ENCODE measurements at regions not wholly inside any gene's neighbourhood (a gene's known extent, or its start where the extent isn't known, plus 50 kb on each side); places are given as distances from the start of the nearest gene placed in this dataset. TPM values are rescaled to one million over a fixed set of nuclear protein-coding genes. Genes with fewer than 3 reads are reported as not detected.
A peak's percentile ranks its signal among the peaks of the same experiment; 100 is the strongest.

DNA sequence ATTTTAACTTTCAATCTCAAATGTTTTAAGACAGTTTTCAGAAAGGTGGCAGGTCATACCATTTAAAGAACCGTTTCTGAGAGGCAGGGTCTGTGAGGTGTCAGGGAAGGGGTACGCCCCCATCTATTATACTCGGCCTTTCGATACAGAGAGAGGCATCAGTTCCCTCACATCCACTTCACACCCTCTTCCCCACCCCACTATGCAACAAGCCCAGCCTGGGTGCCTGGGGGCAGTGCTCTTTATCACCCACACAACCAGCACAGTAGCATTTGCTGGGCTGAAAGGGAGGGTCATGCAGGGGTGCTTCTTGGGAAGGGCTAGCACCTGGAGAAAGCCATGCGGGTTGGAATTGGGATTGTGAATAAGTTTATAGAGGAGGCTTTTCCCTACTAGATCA lies 56.0 kb upstream of the KCNMB2 start:
- intact Hi-C loops (cut with DNase I) = no loop called here
- no peak overlapping the region for H3K27ac ChIP-seq
- DNase-seq = no peak
- H3K4me1 ChIP-seq = peaks cover 6 to 10% of the 10 kb centered on the region in 2 donors
- no peak overlapping the region for H3K4me3 ChIP-seq (replicated peaks in 1 of 3)
- WGBS, 2 donors = 91 to 95% methylated on average over 5 of the region's 5 CpGs
- no peaks in the 10 kb centered on the region for H3K9me3 ChIP-seq
- no peaks in the 10 kb centered on the region for H3K27me3 ChIP-seq
- TF ChIP-seq, protein P1, sequence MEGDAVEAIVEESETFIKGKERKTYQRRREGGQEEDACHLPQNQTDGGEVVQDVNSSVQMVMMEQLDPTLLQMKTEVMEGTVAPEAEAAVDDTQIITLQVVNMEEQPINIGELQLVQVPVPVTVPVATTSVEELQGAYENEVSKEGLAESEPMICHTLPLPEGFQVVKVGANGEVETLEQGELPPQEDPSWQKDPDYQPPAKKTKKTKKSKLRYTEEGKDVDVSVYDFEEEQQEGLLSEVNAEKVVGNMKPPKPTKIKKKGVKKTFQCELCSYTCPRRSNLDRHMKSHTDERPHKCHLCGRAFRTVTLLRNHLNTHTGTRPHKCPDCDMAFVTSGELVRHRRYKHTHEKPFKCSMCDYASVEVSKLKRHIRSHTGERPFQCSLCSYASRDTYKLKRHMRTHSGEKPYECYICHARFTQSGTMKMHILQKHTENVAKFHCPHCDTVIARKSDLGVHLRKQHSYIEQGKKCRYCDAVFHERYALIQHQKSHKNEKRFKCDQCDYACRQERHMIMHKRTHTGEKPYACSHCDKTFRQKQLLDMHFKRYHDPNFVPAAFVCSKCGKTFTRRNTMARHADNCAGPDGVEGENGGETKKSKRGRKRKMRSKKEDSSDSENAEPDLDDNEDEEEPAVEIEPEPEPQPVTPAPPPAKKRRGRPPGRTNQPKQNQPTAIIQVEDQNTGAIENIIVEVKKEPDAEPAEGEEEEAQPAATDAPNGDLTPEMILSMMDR (IDR thresholded peaks at IDR 0.05) = no peak
- no peak for TF ChIP-seq POLR2A (IDR thresholded peaks at IDR 0.05)
- H3K36me3 ChIP-seq = no peaks in the 10 kb centered on the region

DNA sequence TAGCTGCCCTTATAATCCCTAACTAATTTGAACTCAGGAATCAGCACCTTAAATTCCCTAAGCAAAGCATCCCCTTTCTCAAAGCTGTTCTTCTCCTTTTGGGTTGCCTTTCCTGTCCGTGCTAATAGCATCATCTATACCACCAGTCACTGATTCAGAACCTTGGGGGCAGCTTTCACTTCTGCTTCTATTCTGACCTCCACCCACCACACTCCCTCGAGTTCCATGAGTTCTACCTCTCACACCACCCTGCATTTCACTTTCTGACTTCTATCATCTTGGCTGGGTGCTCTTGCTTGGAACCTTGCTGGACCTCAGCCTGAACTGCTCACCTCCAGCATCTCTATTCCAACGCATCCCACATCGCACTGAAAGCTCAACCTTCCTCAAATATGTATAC lies 55.4 kb upstream of the KCNMB2 start:
- DNase-seq = no peak
- H3K27me3 ChIP-seq = no peaks in the 10 kb centered on the region
- H3K27ac ChIP-seq = no peak overlapping the region
- H3K36me3 ChIP-seq = no peaks in the 10 kb centered on the region
- intact Hi-C loops (cut with DNase I) = no loop called here
- TF ChIP-seq POLR2A (IDR thresholded peaks at IDR 0.05) = no peak
- TF ChIP-seq, protein P1 (IDR thresholded peaks at IDR 0.05) = no peak
- H3K4me1 ChIP-seq = peaks cover 6 to 10% of the 10 kb centered on the region in 2 donors
- WGBS, 2 donors = 87 to 88% methylated on average over 4 of the region's 4 CpGs
- H3K9me3 ChIP-seq = no peaks in the 10 kb centered on the region
- no peak overlapping the region for H3K4me3 ChIP-seq (replicated peaks in 1 of 3)

- Histone ChIP-seq H3K4me3 (replicated peaks in 1 of 3) (no peak overlapping the region), H3K27ac (peak overlapping the region in 2 of 3 donors; percentile 21 to 29), H3K36me3 (no peaks in the 10 kb centered on the region), H3K9me3 (no peaks in the 10 kb centered on the region), H3K27me3 (no peaks in the 10 kb centered on the region), H3K4me1 (peaks cover 6 to 10% of the 10 kb centered on the region in 2 donors)
- peak; percentile 77 to 86 for DNase-seq
- intact Hi-C loops (cut with DNase I) = no loop called here
- 42 to 46% methylated on average over 3 of the region's 3 CpGs for WGBS, 2 donors
- no peak for TF ChIP-seq POLR2A (IDR thresholded peaks at IDR 0.05)
- TF ChIP-seq, protein P1 (IDR thresholded peaks at IDR 0.05) = no peak
These were observed 53.3 kb upstream of the KCNMB2 start for GRCh38 chr3:178482981-178483380.

DNA sequence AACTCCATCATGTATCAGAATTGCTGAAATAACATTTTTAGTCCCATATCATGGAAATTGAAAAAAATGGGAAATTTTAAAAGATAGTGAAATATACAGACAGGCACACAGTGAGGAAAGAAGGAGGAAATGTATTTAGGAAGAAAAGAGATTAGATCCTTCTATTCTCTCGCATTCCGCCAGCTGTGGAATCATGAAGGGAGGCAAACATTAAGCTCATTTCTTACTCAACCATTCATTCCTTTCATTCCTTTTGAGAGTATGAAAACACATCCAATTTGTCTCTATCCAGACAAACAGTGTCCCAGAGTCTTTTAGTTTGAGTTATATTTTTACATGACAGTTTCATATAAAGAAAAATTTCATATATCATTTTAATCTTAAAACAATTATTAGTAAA lies 52.5 kb upstream of the KCNMB2 start:
- WGBS, 2 donors = 92 to 96% methylated on average over 2 of the region's 2 CpGs
- peak overlapping the region in 1 of 3 donors; percentile 21 for H3K27ac ChIP-seq
- no peak overlapping the region for H3K4me3 ChIP-seq (replicated peaks in 1 of 3)
- H3K36me3 ChIP-seq = no peaks in the 10 kb centered on the region
- no peak for DNase-seq
- intact Hi-C loops (cut with DNase I) = no loop called here
- no peaks in the 10 kb centered on the region for H3K9me3 ChIP-seq
- TF ChIP-seq POLR2A (IDR thresholded peaks at IDR 0.05) = no peak
- TF ChIP-seq, protein P1 (IDR thresholded peaks at IDR 0.05) = no peak
- no peaks in the 10 kb centered on the region for H3K27me3 ChIP-seq
- peaks cover 6 to 10% of the 10 kb centered on the region in 2 donors for H3K4me1 ChIP-seq

- no peak overlapping the region for H3K27ac ChIP-seq
- no peak for DNase-seq
- WGBS, 2 donors = 82 to 95% methylated on average over 4 of the region's 4 CpGs
- intact Hi-C loops (cut with DNase I) = no loop called here
- H3K9me3 ChIP-seq = no peaks in the 10 kb centered on the region
- TF ChIP-seq, protein P1 (IDR thresholded peaks at IDR 0.05) = no peak
- TF ChIP-seq POLR2A (IDR thresholded peaks at IDR 0.05) = no peak
- H3K4me1 ChIP-seq = peaks cover 6 to 10% of the 10 kb centered on the region in 2 donors
- H3K4me3 ChIP-seq (replicated peaks in 1 of 3) = no peak overlapping the region
- H3K27me3 ChIP-seq = no peaks in the 10 kb centered on the region
- no peaks in the 10 kb centered on the region for H3K36me3 ChIP-seq
These were observed 50.5 kb upstream of the KCNMB2 start for GRCh38 chr3:178485756-178486155.

Small RNA genes lying in the stretch of these regions (small RNA-seq; reads per million reads assigned to genes)
- gene RF00425 = not detected
- not detected for gene RN7SKP52
- gene RNA5SP148 = not detected
- not detected for gene RNU6-1120P

Data from thyroid gland (tissue), 4 donors.